Prostate gland (tissue), 2 donors: ENCODE measurements at regions not wholly inside any gene's neighbourhood (a gene's known extent, or its start where the extent isn't known, plus 50 kb on each side); places are given as distances from the start of the nearest gene placed in this dataset.

Experiments used
- DNase-seq: peaks from one replicate; pipeline ENCODE4 v3.0.0-alpha.2; 2019; ENCODE audit warnings: low spot score
- H3K27ac ChIP-seq, 2 donors: fragments of 200-600 bp; sonication (generic); 2 replicates each; pipeline ENCODE4 v1.5.1; 2017 to 2019
- H3K27me3 ChIP-seq: fragments of 200-600 bp; sonication (generic); replicated peaks from 2 replicates; pipeline ENCODE4 v1.5.1; 2019; ENCODE audit not compliant: insufficient read depth
- H3K36me3 ChIP-seq, 2 donors: fragments of 200-600 bp; sonication (generic); 1 replicate in 1 of 2; 2 replicates in 1 of 2; pipeline versions ENCODE4 v1.5.1 to v1.8.1; 2017 to 2019
- H3K4me1 ChIP-seq: fragments of 200-600 bp; sonication (generic); replicated peaks from 2 replicates; pipeline ENCODE4 v1.5.1; 2019
- H3K4me3 ChIP-seq, 2 donors: fragments of 200-600 bp; sonication (generic); 2 replicates each; pipeline ENCODE4 v1.5.1; 2017 to 2019
- H3K9me3 ChIP-seq: fragments of 200-600 bp; sonication (generic); 2 replicates; pipeline ENCODE4 v1.5.1; 2017
- CTCF ChIP-seq, 4 experiments: fragments of 200-600 bp in 2 of 4; fragments of 450-650 bp in 2 of 4; sonication (generic) in 2 of 4; IDR thresholded peaks; 1 replicate in 3 of 4; 2 replicates in 1 of 4; pipeline ENCODE4 v1.5.1; 2016 to 2019; ENCODE audit warnings: antibody characterized with exemption in 4 of 4, mild to moderate bottlenecking in 2 of 4, moderate library complexity in 2 of 4
- POLR2A ChIP-seq: fragments of 450-650 bp; IDR thresholded peaks from one replicate; pipeline ENCODE4 v1.6.1; 2016; ENCODE audit warnings: antibody characterized with exemption, mild to moderate bottlenecking
- POLR2AphosphoS5 ChIP-seq: sonication (generic); formaldehyde crosslinking; IDR thresholded peaks from one replicate; pipeline ENCODE4 v1.6.1; 2017; ENCODE audit warnings: antibody characterized with exemption
- WGBS: methylation state at CpG from one replicate; pipeline ENCODE4 v1.1.5; 2018; 5-methylcytosine and 5-hydroxymethylcytosine counted together
- intact Hi-C: fragments of 100-400 bp; cut with DNase I; formaldehyde crosslinking; loops from one replicate; pipeline ENCODE4 v1.14.2; 2022
- microRNA counts, 2 donors: library from miRNA; unstranded; fragments of <30 nt; microRNA quantifications; one replicate each; lab custom pipeline; 2016 to 2017
- microRNA-seq: library from miRNA; unstranded; fragments of <30 nt; microRNA quantifications from one replicate; pipeline ENCODE4, GENCODE V29; 2016
- small RNA-seq, 2 donors: library from RNA; depleted of rRNA; stranded (forward); fragments of <200 nt; gene quantifications; one replicate each; pipeline ENCODE3, GENCODE V24; 2016

- TF ChIP-seq CTCF (IDR thresholded peaks at IDR 0.05) (no peak), POLR2A (no peak), POLR2AphosphoS5 (no peak)
- H3K4me1 ChIP-seq = no peaks in the 10 kb centered on the region
- H3K27ac ChIP-seq = no peak overlapping the region
- WGBS = 88% methylated on average over 2 of the region's 2 CpGs
- H3K9me3 ChIP-seq = no peaks in the 10 kb centered on the region
- H3K4me3 ChIP-seq = no peak overlapping the region
- intact Hi-C loops = no loop called here
- H3K27me3 ChIP-seq = no peaks in the 10 kb centered on the region
- no peak for DNase-seq
- H3K36me3 ChIP-seq = no peaks in the 10 kb centered on the region
Observed at GRCh38 chr4:20643631-20644030, 56.6 kb upstream of the PACRGL start.

- Histone ChIP-seq H3K36me3 (no peaks in the 10 kb centered on the region), H3K27ac (no peak overlapping the region), H3K4me3 (no peak overlapping the region), H3K4me1 (no peaks in the 10 kb centered on the region), H3K27me3 (no peaks in the 10 kb centered on the region), H3K9me3 (no peaks in the 10 kb centered on the region)
- 71% methylated on average over 2 of the region's 2 CpGs for WGBS
- intact Hi-C loops = no loop called here
- DNase-seq = no peak
- TF ChIP-seq POLR2A (no peak), CTCF (IDR thresholded peaks at IDR 0.05) (no peak), POLR2AphosphoS5 (no peak)
Observed at GRCh38 chr4:20645236-20645635, 55.0 kb upstream of the PACRGL start.

- Histone ChIP-seq H3K4me3 (no peak overlapping the region), H3K36me3 (no peaks in the 10 kb centered on the region), H3K4me1 (no peaks in the 10 kb centered on the region), H3K27me3 (no peaks in the 10 kb centered on the region), H3K9me3 (no peaks in the 10 kb centered on the region), H3K27ac (no peak overlapping the region)
- intact Hi-C loops = no loop called here
- no peak for DNase-seq
- TF ChIP-seq POLR2A (no peak), CTCF (IDR thresholded peaks at IDR 0.05) (no peak), POLR2AphosphoS5 (no peak)
Observed at GRCh38 chr4:20646287-20646686, 54.0 kb upstream of the PACRGL start.

MicroRNAs in the stretch of these regions (microRNA counts, 767-probe panel; counts per million panel counts)
- 3,101 to 3,341 counts per million in 2 donors for microRNA hsa-miR-218-5p (lab: Ali Mortazavi, UCI)

Small RNAs in the stretch of these regions (microRNA-seq; reads per million reads assigned to microRNA genes)
- gene MIR218-1 = 34.3 reads per million, percentile 63 among the genes with 10 or more reads in this experiment

Small RNAs in the stretch of these regions (small RNA-seq; reads per million reads assigned to genes)
- gene MIR218-1 = 3.4 to 3.9 reads per million in 2 donors
